GM12892 (cell line): ENCODE measurements at regions not wholly inside any gene's neighbourhood (a gene's known extent, or its start where the extent isn't known, plus 50 kb on each side); places are given as distances from the start of the nearest gene placed in this dataset.

Experiments used
- DNase-seq: peaks from one replicate; pipeline ENCODE4 v3.0.0; 2011; ENCODE audit not compliant: insufficient read length
- FAIRE-seq: peaks from 2 replicates; lab custom pipeline; 2011; peaks lifted over from hg19 to GRCh38; lab: Jason Lieb, UNC
- POLR2A ChIP-seq: IDR thresholded peaks from 2 replicates; pipeline ENCODE4 v1.6.1; 2011; ENCODE audit warnings: low read depth, low read length, control low read depth
- POLR2AphosphoS5 ChIP-seq: IDR thresholded peaks from 2 replicates; pipeline ENCODE4 v1.6.1; 2011; ENCODE audit warnings: low read depth, low read length, control low read depth
- TAF1 ChIP-seq: IDR thresholded peaks from 2 replicates; pipeline ENCODE4 v1.6.1; 2011; ENCODE audit warnings: low read depth, mild to moderate bottlenecking, control low read depth, low read length, borderline replicate concordance

GRCh38 chr4:20643631-20644030 lies 56.6 kb upstream of the PACRGL start:
- DNase-seq (no peak), FAIRE-seq (no peak)
- TF ChIP-seq POLR2A (no peak), POLR2AphosphoS5 (no peak), TAF1 (no peak)

- DNase-seq (no peak), FAIRE-seq (no peak)
- no peak for TF ChIP-seq TAF1
- TF ChIP-seq POLR2AphosphoS5: no peak
- no peak for TF ChIP-seq POLR2A
Measured at GRCh38 chr4:20645236-20645635, 55.0 kb upstream of the PACRGL start.

GRCh38 chr4:20646287-20646686 lies 54.0 kb upstream of the PACRGL start:
- no peak for DNase-seq
- no peak for FAIRE-seq
- TF ChIP-seq TAF1 (no peak), POLR2AphosphoS5 (no peak), POLR2A (no peak)
